ENCODE measurements at regions not wholly inside any gene's neighbourhood (a gene's known extent, or its start where the extent isn't known, plus 50 kb on each side); places are given as distances from the start of the nearest gene placed in this dataset.

DNA sequence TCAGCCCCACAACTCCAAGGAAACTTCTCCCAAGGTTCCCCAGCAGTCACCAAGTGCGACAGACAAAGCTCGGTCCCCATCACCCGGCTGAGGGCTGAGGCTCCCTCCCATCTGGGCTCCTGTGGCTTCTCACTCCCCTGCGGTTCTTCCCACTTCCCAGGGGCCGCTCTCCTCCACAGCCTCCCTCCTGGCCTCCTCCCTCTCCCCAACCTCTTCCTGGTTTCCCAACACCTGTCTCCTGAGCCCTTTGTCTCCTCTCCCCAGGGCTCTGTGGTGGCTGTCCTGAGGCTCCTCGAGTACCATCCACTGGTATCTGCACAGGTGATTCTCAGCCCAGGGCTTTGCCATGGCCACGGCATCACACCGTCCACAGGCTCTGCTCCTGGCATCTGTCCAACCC is 113.2 kb upstream of the NSMCE3 start:
- DNase-seq (ENCODE audit: low read depth) = no peak
- no peak overlapping the region for H3K4me3 ChIP-seq (ENCODE audit: control insufficient read depth, low read depth, low read length)
- TF ChIP-seq, protein P1, sequence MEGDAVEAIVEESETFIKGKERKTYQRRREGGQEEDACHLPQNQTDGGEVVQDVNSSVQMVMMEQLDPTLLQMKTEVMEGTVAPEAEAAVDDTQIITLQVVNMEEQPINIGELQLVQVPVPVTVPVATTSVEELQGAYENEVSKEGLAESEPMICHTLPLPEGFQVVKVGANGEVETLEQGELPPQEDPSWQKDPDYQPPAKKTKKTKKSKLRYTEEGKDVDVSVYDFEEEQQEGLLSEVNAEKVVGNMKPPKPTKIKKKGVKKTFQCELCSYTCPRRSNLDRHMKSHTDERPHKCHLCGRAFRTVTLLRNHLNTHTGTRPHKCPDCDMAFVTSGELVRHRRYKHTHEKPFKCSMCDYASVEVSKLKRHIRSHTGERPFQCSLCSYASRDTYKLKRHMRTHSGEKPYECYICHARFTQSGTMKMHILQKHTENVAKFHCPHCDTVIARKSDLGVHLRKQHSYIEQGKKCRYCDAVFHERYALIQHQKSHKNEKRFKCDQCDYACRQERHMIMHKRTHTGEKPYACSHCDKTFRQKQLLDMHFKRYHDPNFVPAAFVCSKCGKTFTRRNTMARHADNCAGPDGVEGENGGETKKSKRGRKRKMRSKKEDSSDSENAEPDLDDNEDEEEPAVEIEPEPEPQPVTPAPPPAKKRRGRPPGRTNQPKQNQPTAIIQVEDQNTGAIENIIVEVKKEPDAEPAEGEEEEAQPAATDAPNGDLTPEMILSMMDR (IDR thresholded peaks at IDR 0.05; ENCODE audit: control insufficient read depth, insufficient read depth, low read depth, low read length, missing control alignments) = no peak

DNA sequence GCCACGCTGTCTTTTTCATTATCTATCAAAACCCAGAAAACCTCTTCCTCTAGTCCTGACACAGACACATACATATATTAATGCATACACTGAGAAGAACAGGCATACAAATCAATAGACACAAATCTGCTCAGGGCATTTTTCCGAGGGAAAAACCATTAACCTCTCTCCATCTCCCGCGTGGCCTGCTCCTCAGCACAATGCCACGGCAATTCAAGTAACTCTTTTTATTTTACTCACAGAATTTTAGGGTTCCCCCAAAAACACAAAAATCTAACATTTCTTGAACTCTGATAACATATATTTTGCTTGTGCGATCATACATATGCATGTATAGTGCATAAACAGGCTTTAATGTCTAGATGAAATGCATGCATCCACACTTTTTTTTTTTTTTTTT is 110.8 kb upstream of the NSMCE3 start:
- no peak overlapping the region for H3K4me3 ChIP-seq (ENCODE audit: control insufficient read depth, low read depth, low read length)
- DNase-seq (ENCODE audit: low read depth) = no peak
- TF ChIP-seq, protein P1 (IDR thresholded peaks at IDR 0.05; ENCODE audit: control insufficient read depth, insufficient read depth, low read depth, low read length, missing control alignments) = no peak

DNA sequence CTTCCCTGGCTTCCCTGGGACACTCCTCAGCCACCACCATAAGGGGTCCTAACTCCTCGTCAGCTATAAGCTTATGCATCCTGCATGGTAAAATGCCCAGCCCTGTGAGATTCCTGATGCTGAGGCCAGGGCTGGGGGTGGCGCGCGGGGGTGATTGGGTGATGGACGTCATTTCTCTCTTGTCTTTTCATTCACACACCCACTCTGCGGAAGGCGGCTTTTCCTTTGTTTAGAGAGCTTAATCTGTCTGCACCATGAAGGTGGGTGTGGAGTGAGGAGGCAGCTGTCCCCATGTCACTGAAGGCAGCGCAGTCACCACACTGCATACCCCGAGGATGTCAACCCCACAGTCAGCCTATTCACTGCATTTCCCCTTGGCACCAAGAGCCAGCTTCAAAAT is 110.0 kb upstream of the NSMCE3 start:
- no peak overlapping the region for H3K4me3 ChIP-seq (ENCODE audit: control insufficient read depth, low read depth, low read length)
- TF ChIP-seq, protein P1 (IDR thresholded peaks at IDR 0.05; ENCODE audit: control insufficient read depth, insufficient read depth, low read depth, low read length, missing control alignments) = no peak
- DNase-seq (ENCODE audit: low read depth) = no peak

DNA sequence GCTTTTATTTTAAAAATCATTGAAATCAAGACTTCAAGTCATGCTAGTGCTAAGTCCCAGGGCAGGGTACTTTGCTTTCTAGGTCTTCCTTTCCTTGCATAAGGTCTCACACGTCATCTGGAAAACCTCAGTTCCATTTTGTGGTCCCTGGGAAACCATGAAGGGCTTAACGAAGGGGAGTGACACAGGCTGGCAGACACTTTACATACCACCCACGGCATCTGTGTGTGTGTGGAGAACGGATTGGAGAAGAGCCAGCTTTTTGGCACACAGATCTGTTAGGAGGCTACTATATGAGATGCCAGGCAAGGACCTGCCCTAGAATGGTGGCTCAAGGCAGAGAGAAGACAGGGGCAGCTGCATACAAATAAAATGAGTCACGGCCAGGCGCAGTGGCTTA is 107.5 kb upstream of the NSMCE3 start:
- no peak overlapping the region for H3K4me3 ChIP-seq (ENCODE audit: control insufficient read depth, low read depth, low read length)
- no peak for DNase-seq (ENCODE audit: low read depth)
- TF ChIP-seq, protein P1 (IDR thresholded peaks at IDR 0.05; ENCODE audit: control insufficient read depth, insufficient read depth, low read depth, low read length, missing control alignments) = no peak

DNA sequence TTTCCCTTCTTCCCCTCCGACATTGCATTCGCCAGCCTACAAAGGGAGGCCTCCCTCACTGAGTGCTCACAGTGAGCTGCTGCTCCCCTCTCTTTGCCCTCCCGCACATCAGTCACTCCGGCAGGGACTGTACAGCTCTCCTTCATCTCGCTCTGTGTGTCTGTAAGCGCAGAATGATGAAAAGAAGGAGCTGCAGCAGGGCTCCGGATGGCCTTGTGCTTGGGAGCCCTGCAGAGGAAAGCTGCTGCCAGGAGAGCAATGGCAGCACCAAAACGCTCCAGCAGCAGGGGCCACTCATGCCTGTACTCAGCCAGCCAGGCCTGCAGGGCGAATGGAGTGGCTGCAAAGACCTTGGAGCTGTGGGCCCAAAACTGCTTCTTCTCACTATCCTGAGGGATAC is 107.0 kb upstream of the NSMCE3 start:
- DNase-seq (ENCODE audit: low read depth) = no peak
- no peak overlapping the region for H3K4me3 ChIP-seq (ENCODE audit: control insufficient read depth, low read depth, low read length)
- TF ChIP-seq, protein P1 (IDR thresholded peaks at IDR 0.05; ENCODE audit: control insufficient read depth, insufficient read depth, low read depth, low read length, missing control alignments) = no peak

DNA sequence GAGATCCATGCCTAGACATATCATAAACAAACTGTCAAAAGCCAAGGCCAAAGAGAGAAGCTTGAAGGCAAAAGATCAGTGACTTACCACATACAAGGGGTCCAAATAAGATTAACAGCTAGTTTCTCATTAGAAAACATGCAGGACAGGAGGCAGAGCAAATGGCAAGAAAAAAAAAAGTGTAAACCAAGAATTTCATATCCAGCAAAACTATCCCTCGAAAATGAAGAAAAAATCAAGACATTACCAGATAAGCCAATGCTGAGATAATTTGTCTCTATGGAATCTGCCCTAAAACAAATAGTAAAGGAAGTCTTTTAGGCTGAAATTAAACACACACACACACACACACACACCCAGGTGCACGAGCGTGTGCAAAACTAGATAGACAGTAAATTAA is 99.6 kb upstream of the NSMCE3 start:
- DNase-seq (ENCODE audit: low read depth) = no peak
- TF ChIP-seq, protein P1 (IDR thresholded peaks at IDR 0.05; ENCODE audit: control insufficient read depth, insufficient read depth, low read depth, low read length, missing control alignments) = no peak
- no peak overlapping the region for H3K4me3 ChIP-seq (ENCODE audit: control insufficient read depth, low read depth, low read length)
